ENCODE measurements at regions not wholly inside any gene's neighbourhood (a gene's known extent, or its start where the extent isn't known, plus 50 kb on each side); places are given as distances from the start of the nearest gene placed in this dataset.
"Not testable (repeated sequence)": the region's sequence is repeated elsewhere in the genome, so short reads cannot be mapped to it uniquely, and the experiment has no call there.

- no peak for DNase-seq
Measured at GRCh38 chr7:69438584-69439412, 159.5 kb upstream of the AUTS2 start.

GRCh38 chr7:69439636-69440325 is 158.5 kb upstream of the AUTS2 start:
- no peak for DNase-seq

GRCh38 chr7:69440976-69441375 is 157.3 kb upstream of the AUTS2 start:
- no peak for DNase-seq

- no peak for DNase-seq
Measured at GRCh38 chr7:69443136-69443535, 155.1 kb upstream of the AUTS2 start.

GRCh38 chr7:69445541-69445940 is 152.7 kb upstream of the AUTS2 start:
- DNase-seq: no peak

- not testable (repeated sequence) for DNase-seq
Measured at GRCh38 chr7:69446213-69446612, 152.1 kb upstream of the AUTS2 start.

- DNase-seq: no peak
Measured at GRCh38 chr7:69448071-69448470, 150.2 kb upstream of the AUTS2 start.

GRCh38 chr7:69450456-69450855 is 147.8 kb upstream of the AUTS2 start:
- no peak for DNase-seq

- DNase-seq: no peak
Measured at GRCh38 chr7:69451715-69452114, 146.6 kb upstream of the AUTS2 start.

GRCh38 chr7:69452797-69453196 is 145.5 kb upstream of the AUTS2 start:
- no peak for DNase-seq

- no peak for DNase-seq
Measured at GRCh38 chr7:69457595-69458504, 140.4 kb upstream of the AUTS2 start.

GRCh38 chr7:69464035-69464434 is 134.2 kb upstream of the AUTS2 start:
- DNase-seq: no peak

- DNase-seq: no peak
Measured at GRCh38 chr7:69465262-69465661, 133.0 kb upstream of the AUTS2 start.

GRCh38 chr7:69467826-69468225 is 130.4 kb upstream of the AUTS2 start:
- DNase-seq: no peak

GRCh38 chr7:69476416-69476815 is 121.9 kb upstream of the AUTS2 start:
- no peak for DNase-seq

- no peak for DNase-seq
Measured at GRCh38 chr7:69482676-69483075, 115.6 kb upstream of the AUTS2 start.

GRCh38 chr7:69489533-69489932 is 108.7 kb upstream of the AUTS2 start:
- DNase-seq: no peak

- no peak for DNase-seq
Measured at GRCh38 chr7:69498671-69499070, 99.6 kb upstream of the AUTS2 start.

- no peak for DNase-seq
Measured at GRCh38 chr7:69502358-69502757, 95.9 kb upstream of the AUTS2 start.

GRCh38 chr7:69504733-69505420 is 93.4 kb upstream of the AUTS2 start:
- DNase-seq: no peak

- DNase-seq: no peak
Measured at GRCh38 chr7:69508736-69509135, 89.5 kb upstream of the AUTS2 start.

- DNase-seq: no peak
Measured at GRCh38 chr7:69510114-69510513, 88.2 kb upstream of the AUTS2 start.
